ENCODE measurements at regions not wholly inside any gene's neighbourhood (a gene's known extent, or its start where the extent isn't known, plus 50 kb on each side); places are given as distances from the start of the nearest gene placed in this dataset.

- H3K4me3 ChIP-seq, result no peak overlapping the region
- no peak for TF ChIP-seq POLR2A (IDR thresholded peaks at IDR 0.05)
- TF ChIP-seq, protein P1, sequence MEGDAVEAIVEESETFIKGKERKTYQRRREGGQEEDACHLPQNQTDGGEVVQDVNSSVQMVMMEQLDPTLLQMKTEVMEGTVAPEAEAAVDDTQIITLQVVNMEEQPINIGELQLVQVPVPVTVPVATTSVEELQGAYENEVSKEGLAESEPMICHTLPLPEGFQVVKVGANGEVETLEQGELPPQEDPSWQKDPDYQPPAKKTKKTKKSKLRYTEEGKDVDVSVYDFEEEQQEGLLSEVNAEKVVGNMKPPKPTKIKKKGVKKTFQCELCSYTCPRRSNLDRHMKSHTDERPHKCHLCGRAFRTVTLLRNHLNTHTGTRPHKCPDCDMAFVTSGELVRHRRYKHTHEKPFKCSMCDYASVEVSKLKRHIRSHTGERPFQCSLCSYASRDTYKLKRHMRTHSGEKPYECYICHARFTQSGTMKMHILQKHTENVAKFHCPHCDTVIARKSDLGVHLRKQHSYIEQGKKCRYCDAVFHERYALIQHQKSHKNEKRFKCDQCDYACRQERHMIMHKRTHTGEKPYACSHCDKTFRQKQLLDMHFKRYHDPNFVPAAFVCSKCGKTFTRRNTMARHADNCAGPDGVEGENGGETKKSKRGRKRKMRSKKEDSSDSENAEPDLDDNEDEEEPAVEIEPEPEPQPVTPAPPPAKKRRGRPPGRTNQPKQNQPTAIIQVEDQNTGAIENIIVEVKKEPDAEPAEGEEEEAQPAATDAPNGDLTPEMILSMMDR (IDR thresholded peaks at IDR 0.05), result no peak
- H3K4me1 ChIP-seq, result no peaks in the 10 kb centered on the region
- H3K36me3 ChIP-seq (ENCODE audit: low read depth, missing control alignments), result no peaks in the 10 kb centered on the region
- no peak for DNase-seq
- 86 to 92% methylated on average over 5 of the region's 5 CpGs for WGBS, 2 donors
- intact Hi-C loops (cut with DNase I; ENCODE audit: low total_unique reads), result no loop called here
- no peaks in the 10 kb centered on the region for H3K27me3 ChIP-seq
- H3K27ac ChIP-seq, result no peak overlapping the region
- no peaks in the 10 kb centered on the region for H3K9me3 ChIP-seq
These were observed 75.3 kb downstream of the HLX start for GRCh38 chr1:220954321-220955075.

- TF ChIP-seq, protein P1 (IDR thresholded peaks at IDR 0.05), result no peak
- TF ChIP-seq POLR2A (IDR thresholded peaks at IDR 0.05), result no peak
- Histone ChIP-seq H3K4me1 (no peaks in the 10 kb centered on the region), H3K36me3 (ENCODE audit: low read depth, missing control alignments) (no peaks in the 10 kb centered on the region), H3K27ac (no peak overlapping the region), H3K9me3 (no peaks in the 10 kb centered on the region), H3K27me3 (no peaks in the 10 kb centered on the region), H3K4me3 (no peak overlapping the region)
- no peak for DNase-seq
- WGBS, 2 donors, result 86 to 88% methylated on average over 4 of the region's 4 CpGs
- intact Hi-C loops (cut with DNase I; ENCODE audit: low total_unique reads), result no loop called here
These were observed 75.9 kb downstream of the HLX start for GRCh38 chr1:220955116-220955515.

GRCh38 chr1:220956501-220957232 is 77.4 kb downstream of the HLX start:
- WGBS, 2 donors, result 37 to 45% methylated on average over 2 of the region's 2 CpGs
- TF ChIP-seq POLR2A (IDR thresholded peaks at IDR 0.05), result no peak
- TF ChIP-seq, protein P1 (IDR thresholded peaks at IDR 0.05), result no peak
- Histone ChIP-seq H3K4me3 (no peak overlapping the region), H3K4me1 (no peaks in the 10 kb centered on the region), H3K9me3 (no peaks in the 10 kb centered on the region), H3K36me3 (ENCODE audit: low read depth, missing control alignments) (no peaks in the 10 kb centered on the region), H3K27ac (no peak overlapping the region), H3K27me3 (no peaks in the 10 kb centered on the region)
- intact Hi-C loops (cut with DNase I; ENCODE audit: low total_unique reads), result no loop called here
- no peak for DNase-seq

DNA sequence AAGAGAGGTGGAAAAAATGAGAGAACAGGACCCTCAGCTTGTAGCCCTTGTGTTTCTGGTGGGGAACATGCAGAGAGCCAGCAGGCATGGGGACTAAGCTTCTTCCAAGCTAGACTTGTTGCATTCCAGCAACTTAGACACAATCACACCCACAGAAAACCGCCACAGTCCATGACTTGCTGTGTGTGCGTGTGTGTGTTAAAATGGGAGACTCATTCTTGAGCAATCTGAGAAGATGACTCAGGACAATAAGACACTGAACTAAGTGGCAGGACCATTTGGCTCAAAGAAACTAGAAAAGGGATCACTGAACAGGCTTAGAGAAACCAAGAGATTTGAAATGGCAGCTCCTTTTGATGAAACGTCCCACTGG is 78.0 kb downstream of the HLX start:
- 67 to 83% methylated on average over 3 of the region's 3 CpGs for WGBS, 2 donors
- no peak for DNase-seq
- no peaks in the 10 kb centered on the region for H3K9me3 ChIP-seq
- H3K4me1 ChIP-seq, result no peaks in the 10 kb centered on the region
- intact Hi-C loops (cut with DNase I; ENCODE audit: low total_unique reads), result no loop called here
- TF ChIP-seq, protein P1 (IDR thresholded peaks at IDR 0.05), result no peak
- no peak for TF ChIP-seq POLR2A (IDR thresholded peaks at IDR 0.05)
- no peak overlapping the region for H3K27ac ChIP-seq
- H3K27me3 ChIP-seq, result no peaks in the 10 kb centered on the region
- no peak overlapping the region for H3K4me3 ChIP-seq
- no peaks in the 10 kb centered on the region for H3K36me3 ChIP-seq (ENCODE audit: low read depth, missing control alignments)

Measured in testis (tissue), 2 donors.